Activated B cell treated with CpG ODN at 0.5 μM for 24 hours (primary cell): ENCODE measurements at regions not wholly inside any gene's neighbourhood (a gene's known extent, or its start where the extent isn't known, plus 50 kb on each side); places are given as distances from the start of the nearest gene placed in this dataset.

Experiments used
- ATAC-seq: fragments of 200-7000 bp; cut with Tn5 transposase; one replicate; pipeline ENCODE4 v1.10.0; 2021; ENCODE audit warnings: low read depth, mild to moderate bottlenecking, moderate library complexity
- CTCF ChIA-PET: fragments of 350-600 bp; sonication (Branson Sonifier 250); formaldehyde crosslinking; loops from one replicate; lab custom pipeline; 2021; ENCODE audit warnings: antibody characterized with exemption; lab: Charles Lee
- POLR2A ChIA-PET: fragments of 350-600 bp; sonication (Branson Sonifier 250); formaldehyde crosslinking; loops from one replicate; lab custom pipeline; 2021; ENCODE audit warnings: antibody characterized with exemption; lab: Charles Lee
- DNase-seq: peaks from one replicate; pipeline ENCODE4 v3.0.0; 2022
- H3K27ac Mint-ChIP-seq: one replicate; pipeline ENCODE4 v1.8.0; 2020; ENCODE audit warnings: mixed read lengths
- H3K27me3 Mint-ChIP-seq: one replicate; pipeline ENCODE4 v1.8.0; 2021; ENCODE audit warnings: mixed read lengths
- H3K36me3 Mint-ChIP-seq: one replicate; pipeline ENCODE4 v1.8.0; 2021; ENCODE audit warnings: low read depth, mixed read lengths
- H3K4me1 Mint-ChIP-seq: one replicate; pipeline ENCODE4 v1.8.0; 2021; ENCODE audit warnings: mixed read lengths
- H3K4me3 Mint-ChIP-seq: one replicate; pipeline ENCODE4 v1.8.0; 2020; ENCODE audit warnings: mild to moderate bottlenecking, mixed read lengths
- H3K9me3 Mint-ChIP-seq: one replicate; pipeline ENCODE4 v1.8.0; 2020; ENCODE audit warnings: mixed read lengths
- CTCF ChIP-seq: fragments of 200-600 bp; IDR thresholded peaks from one replicate; pipeline ENCODE4 v1.8.0; 2022; ENCODE audit warnings: antibody characterized with exemption, mild to moderate bottlenecking
- intact Hi-C: fragments of 100-400 bp; cut with micrococcal nuclease; formaldehyde crosslinking; loops from one replicate; pipeline ENCODE4 v1.15.1; 2024

GRCh38 chr2:19185086-19185485 lies 173.3 kb downstream of the OSR1 start:
- peaks cover 18% of the 10 kb centered on the region for H3K9me3 Mint-ChIP-seq
- no peaks in the 10 kb centered on the region for H3K36me3 Mint-ChIP-seq
- TF ChIP-seq CTCF = no peak
- no peaks in the 10 kb centered on the region for H3K4me1 Mint-ChIP-seq
- CTCF ChIA-PET = no interaction called here
- intact Hi-C loops = no loop called here
- ATAC-seq = no peak
- no peak for DNase-seq
- no peak overlapping the region for H3K27ac Mint-ChIP-seq
- no peak overlapping the region for H3K4me3 Mint-ChIP-seq
- H3K27me3 Mint-ChIP-seq = no peaks in the 10 kb centered on the region
- POLR2A ChIA-PET = no interaction called here

- H3K36me3 Mint-ChIP-seq = no peaks in the 10 kb centered on the region
- intact Hi-C loops = no loop called here
- TF ChIP-seq CTCF = no peak
- peaks cover 16% of the 10 kb centered on the region for H3K9me3 Mint-ChIP-seq
- no peak for ATAC-seq
- POLR2A ChIA-PET = no interaction called here
- no peak for DNase-seq
- H3K27ac Mint-ChIP-seq = no peak overlapping the region
- H3K27me3 Mint-ChIP-seq = no peaks in the 10 kb centered on the region
- no peaks in the 10 kb centered on the region for H3K4me1 Mint-ChIP-seq
- CTCF ChIA-PET = no interaction called here
- H3K4me3 Mint-ChIP-seq = no peak overlapping the region
These were observed 180.2 kb downstream of the OSR1 start for GRCh38 chr2:19178175-19178574.

GRCh38 chr2:19176977-19177376 lies 181.4 kb downstream of the OSR1 start:
- TF ChIP-seq CTCF = no peak
- intact Hi-C loops = no loop called here
- ChIA-PET POLR2A (no interaction called here), CTCF (no interaction called here)
- H3K4me1 Mint-ChIP-seq = no peaks in the 10 kb centered on the region
- ATAC-seq (no peak), DNase-seq (no peak)
- no peaks in the 10 kb centered on the region for H3K36me3 Mint-ChIP-seq
- peaks cover 9% of the 10 kb centered on the region for H3K9me3 Mint-ChIP-seq
- H3K27ac Mint-ChIP-seq = no peak overlapping the region
- H3K4me3 Mint-ChIP-seq = no peak overlapping the region
- no peaks in the 10 kb centered on the region for H3K27me3 Mint-ChIP-seq

- Mint-ChIP-seq H3K36me3 (no peaks in the 10 kb centered on the region), H3K4me1 (no peaks in the 10 kb centered on the region), H3K9me3 (peaks cover 6% of the 10 kb centered on the region), H3K4me3 (no peak overlapping the region), H3K27ac (no peak overlapping the region), H3K27me3 (no peaks in the 10 kb centered on the region)
- TF ChIP-seq CTCF = no peak
- CTCF ChIA-PET = no interaction called here
- DNase-seq (no peak), ATAC-seq (no peak)
- intact Hi-C loops = no loop called here
- POLR2A ChIA-PET = no interaction called here
These were observed 182.1 kb downstream of the OSR1 start for GRCh38 chr2:19176172-19176852.

GRCh38 chr2:19174176-19174575 lies 184.2 kb downstream of the OSR1 start:
- no peaks in the 10 kb centered on the region for H3K27me3 Mint-ChIP-seq
- H3K9me3 Mint-ChIP-seq = peaks cover 2% of the 10 kb centered on the region
- H3K36me3 Mint-ChIP-seq = no peaks in the 10 kb centered on the region
- H3K27ac Mint-ChIP-seq = no peak overlapping the region
- ChIA-PET POLR2A (no interaction called here), CTCF (no interaction called here)
- DNase-seq (no peak), ATAC-seq (no peak)
- no peak overlapping the region for H3K4me3 Mint-ChIP-seq
- H3K4me1 Mint-ChIP-seq = no peaks in the 10 kb centered on the region
- TF ChIP-seq CTCF = no peak
- intact Hi-C loops = no loop called here
